Mesenchymal stem cell (in vitro differentiated cells and primary cell): ENCODE measurements at regions not wholly inside any gene's neighbourhood (a gene's known extent, or its start where the extent isn't known, plus 50 kb on each side); places are given as distances from the start of the nearest gene placed in this dataset.
A peak's percentile ranks its signal among the peaks of the same experiment; 100 is the strongest.

Source experiments
- DNase-seq: peaks from one replicate; pipeline ENCODE4 v3.0.0-alpha.2; 2013
- H2AFZ ChIP-seq: one replicate; pipeline ENCODE4 v1.6.1; 2013; ENCODE audit warnings: low read depth, mild to moderate bottlenecking, control low read depth, inconsistent platforms, low read length, moderate library complexity
- H2AK5ac ChIP-seq: 2 replicates; pipeline ENCODE4 v1.6.1; 2013; ENCODE audit warnings: low read length, moderate library complexity, mild to moderate bottlenecking, inconsistent platforms; ENCODE audit not compliant: severe bottlenecking
- H2BK120ac ChIP-seq: one replicate; pipeline ENCODE4 v1.6.1; 2013; ENCODE audit warnings: low read depth, mild to moderate bottlenecking, inconsistent platforms, low read length, moderate library complexity
- H2BK12ac ChIP-seq, 2 experiments: one replicate each; pipeline ENCODE4 v1.6.1; 2013; ENCODE audit warnings: inconsistent platforms in 2 of 2, low read length in 2 of 2, mild to moderate bottlenecking in 2 of 2, moderate library complexity in 2 of 2, control low read depth in 1 of 2
- H2BK15ac ChIP-seq: one replicate; pipeline ENCODE4 v1.6.1; 2013; ENCODE audit warnings: mild to moderate bottlenecking, low read depth, inconsistent platforms; ENCODE audit not compliant: poor library complexity, severe bottlenecking
- H2BK5ac ChIP-seq: 2 replicates; pipeline ENCODE4 v1.6.1; 2013; ENCODE audit warnings: low read depth, mild to moderate bottlenecking, low read length, control low read depth, inconsistent platforms; ENCODE audit not compliant: poor library complexity, severe bottlenecking
- H3K14ac ChIP-seq, 2 experiments: one replicate each; pipeline ENCODE4 v1.6.1; 2013; ENCODE audit warnings: inconsistent platforms in 2 of 2, low read length in 2 of 2, control low read depth in 1 of 2, mild to moderate bottlenecking in 1 of 2, moderate library complexity in 1 of 2
- H3K18ac ChIP-seq, 2 experiments: one replicate each; pipeline ENCODE4 v1.6.1; 2013; ENCODE audit warnings: inconsistent platforms in 2 of 2, low read length in 2 of 2, control low read depth in 1 of 2, low read depth in 1 of 2, mild to moderate bottlenecking in 1 of 2
- H3K23ac ChIP-seq, 2 experiments: one replicate each; pipeline ENCODE4 v1.6.1; 2013; ENCODE audit warnings: inconsistent platforms in 2 of 2, low read length in 2 of 2, mild to moderate bottlenecking in 2 of 2, moderate library complexity in 2 of 2, control low read depth in 1 of 2
- H3K27ac ChIP-seq: 2 replicates; pipeline ENCODE4 v1.5.1; 2013; ENCODE audit warnings: mild to moderate bottlenecking, moderate library complexity, low read length, control low read depth, inconsistent platforms; ENCODE audit not compliant: poor library complexity, severe bottlenecking
- H3K27me3 ChIP-seq, 2 experiments: 2 replicates each; pipeline versions ENCODE4 v1.6.1 to v1.7.0; 2013; ENCODE audit warnings: low read length in 2 of 2, mild to moderate bottlenecking in 2 of 2, moderate library complexity in 2 of 2, control low read depth in 1 of 2, inconsistent platforms in 1 of 2; ENCODE audit not compliant: control insufficient read depth in 1 of 2, insufficient read depth in 1 of 2
- H3K36me3 ChIP-seq, 2 experiments: 2 replicates each; pipeline versions ENCODE4 v1.6.1 to v1.7.0; 2013; ENCODE audit warnings: low read length in 2 of 2, control low read depth in 1 of 2, inconsistent platforms in 1 of 2, low read depth in 1 of 2, mild to moderate bottlenecking in 1 of 2; ENCODE audit not compliant: insufficient read depth in 2 of 2, control insufficient read depth in 1 of 2
- H3K4ac ChIP-seq, 2 experiments: one replicate each; pipeline ENCODE4 v1.6.1; 2013; ENCODE audit warnings: inconsistent platforms in 2 of 2, low read length in 2 of 2, mild to moderate bottlenecking in 2 of 2, moderate library complexity in 2 of 2, control low read depth in 1 of 2, low read depth in 1 of 2
- H3K4me1 ChIP-seq: 2 replicates; pipeline ENCODE4 v1.6.1; 2013; ENCODE audit warnings: low read depth, low read length, control low read depth; ENCODE audit not compliant: control insufficient read depth, insufficient read depth
- H3K4me2 ChIP-seq: 2 replicates; pipeline ENCODE4 v1.6.1; 2013; ENCODE audit warnings: low read length, mild to moderate bottlenecking, inconsistent platforms; ENCODE audit not compliant: poor library complexity, severe bottlenecking
- H3K4me3 ChIP-seq, 2 experiments: 2 replicates each; pipeline versions ENCODE4 v1.5.1 to v1.7.0; 2013; ENCODE audit warnings: low read length in 2 of 2, mild to moderate bottlenecking in 2 of 2, control low read depth in 1 of 2, low read depth in 1 of 2; ENCODE audit not compliant: insufficient read depth in 1 of 2
- H3K79me1 ChIP-seq: replicated peaks from 2 replicates; pipeline ENCODE4 v1.6.1; 2013; ENCODE audit warnings: mild to moderate bottlenecking, control low read depth, low read length, inconsistent platforms; ENCODE audit not compliant: poor library complexity, severe bottlenecking
- H3K9ac ChIP-seq: 2 replicates; pipeline ENCODE4 v1.7.0; 2013; ENCODE audit warnings: mild to moderate bottlenecking, low read length, moderate library complexity
- H3K9me3 ChIP-seq: 2 replicates; pipeline ENCODE4 v1.7.0; 2013; ENCODE audit warnings: mild to moderate bottlenecking, low read length; ENCODE audit not compliant: control insufficient read depth
- H4K8ac ChIP-seq: one replicate; pipeline ENCODE4 v1.6.1; 2013; ENCODE audit warnings: inconsistent platforms, mild to moderate bottlenecking, low read length, moderate library complexity
- H4K91ac ChIP-seq: one replicate; pipeline ENCODE4 v1.6.1; 2013; ENCODE audit warnings: mild to moderate bottlenecking, low read length, inconsistent platforms
- WGBS: methylation state at CpG from one replicate; pipeline ENCODE4 v1.1.7; 2013; ENCODE audit warnings: mixed read lengths; 5-methylcytosine and 5-hydroxymethylcytosine counted together

DNA sequence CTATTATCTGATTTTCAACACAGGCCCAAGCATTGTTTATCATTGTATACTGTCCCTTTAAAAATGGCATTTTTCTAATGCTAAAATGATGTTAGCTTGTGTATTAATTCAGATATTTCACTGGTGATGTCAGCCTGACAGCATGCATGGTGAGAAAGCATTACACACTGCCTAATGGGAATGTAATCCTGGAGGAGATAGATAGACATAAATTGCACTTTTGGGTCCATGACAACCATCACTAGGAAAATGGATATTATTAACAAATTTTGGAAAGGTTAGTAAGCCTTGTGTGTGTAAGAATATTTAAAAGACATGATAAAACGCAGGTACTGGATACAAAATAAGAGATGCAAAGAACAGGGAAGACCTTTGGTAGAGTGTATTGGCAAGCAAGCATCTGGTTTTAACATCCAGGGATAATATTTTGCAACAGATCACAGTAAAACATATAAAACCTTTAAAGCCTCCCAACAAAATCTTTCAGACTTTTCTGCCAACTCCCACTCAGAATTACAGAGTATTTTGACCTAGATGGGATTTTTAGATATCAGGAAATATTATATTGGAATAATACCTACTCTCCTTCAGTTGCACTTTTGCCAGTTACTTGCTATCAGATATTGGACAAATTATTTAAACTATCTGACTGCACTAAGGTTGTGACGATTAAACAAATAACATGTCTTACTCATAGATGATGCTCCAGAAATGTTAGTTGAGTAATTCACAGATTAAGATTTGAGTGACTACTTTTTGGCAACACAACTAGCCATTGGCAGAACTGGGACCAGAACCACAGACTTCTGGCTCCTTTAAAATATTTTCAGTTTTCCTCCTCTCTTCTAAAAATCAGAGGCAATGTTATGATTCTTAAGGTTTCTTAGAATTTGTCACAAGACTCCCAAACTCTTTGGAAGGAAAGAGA is 291.6 kb upstream of the SEMA3C start:
- Histone ChIP-seq H3K4me1 (peaks cover 2% of the 10 kb centered on the region), H2BK15ac (no peak overlapping the region), H4K91ac (no peak overlapping the region), H3K36me3 (no peaks in the 10 kb centered on the region), H3K27me3 (no peaks in the 10 kb centered on the region), H2BK5ac (no peak overlapping the region), H3K9ac (peak overlapping the region; percentile 77), H2AK5ac (no peak overlapping the region), H3K9me3 (no peaks in the 10 kb centered on the region), H3K79me1 (no peaks in the 10 kb centered on the region), H3K14ac (no peak overlapping the region), H4K8ac (no peak overlapping the region), H3K4me3 (peak overlapping the region in 1 of 2 experiments; percentile 44), H2AFZ (no peak overlapping the region), H3K4me2 (no peak overlapping the region), H2BK12ac (no peak overlapping the region), H3K27ac (no peak overlapping the region), H3K4ac (no peak overlapping the region), H3K18ac (no peak overlapping the region), H2BK120ac (no peak overlapping the region), H3K23ac (no peak overlapping the region)
- 100% methylated on average over 1 of the region's 2 CpGs for WGBS
- DNase-seq, result peak; percentile 35

GRCh38 chr7:81209059-81209458 is 290.2 kb upstream of the SEMA3C start:
- Histone ChIP-seq H2BK12ac (peak overlapping the region; percentile 29 to 41), H3K4me3 (no peak overlapping the region), H2AFZ (no peak overlapping the region), H3K27me3 (no peaks in the 10 kb centered on the region), H3K18ac (no peak overlapping the region), H3K36me3 (no peaks in the 10 kb centered on the region), H3K9me3 (no peaks in the 10 kb centered on the region), H2BK15ac (no peak overlapping the region), H2BK120ac (no peak overlapping the region), H3K9ac (no peak overlapping the region), H3K4me2 (no peak overlapping the region), H4K8ac (no peak overlapping the region), H2AK5ac (no peak overlapping the region), H3K23ac (no peak overlapping the region), H3K4ac (no peak overlapping the region), H2BK5ac (no peak overlapping the region), H4K91ac (no peak overlapping the region), H3K79me1 (no peaks in the 10 kb centered on the region), H3K14ac (no peak overlapping the region), H3K4me1 (peaks cover 2% of the 10 kb centered on the region), H3K27ac (no peak overlapping the region)
- WGBS, result 93% methylated on average over 2 of the region's 2 CpGs
- no peak for DNase-seq

GRCh38 chr7:81207801-81208200 is 288.9 kb upstream of the SEMA3C start:
- Histone ChIP-seq H3K4ac (no peak overlapping the region), H3K14ac (no peak overlapping the region), H2BK12ac (no peak overlapping the region), H3K27ac (no peak overlapping the region), H4K91ac (no peak overlapping the region), H3K79me1 (no peaks in the 10 kb centered on the region), H3K9ac (peak overlapping the region; percentile 68), H3K36me3 (no peaks in the 10 kb centered on the region), H2BK5ac (no peak overlapping the region), H2BK120ac (no peak overlapping the region), H3K4me1 (peaks cover 2% of the 10 kb centered on the region), H3K27me3 (no peaks in the 10 kb centered on the region), H2BK15ac (no peak overlapping the region), H3K9me3 (no peaks in the 10 kb centered on the region), H2AK5ac (no peak overlapping the region), H2AFZ (no peak overlapping the region), H4K8ac (no peak overlapping the region), H3K23ac (no peak overlapping the region), H3K18ac (no peak overlapping the region), H3K4me3 (no peak overlapping the region), H3K4me2 (no peak overlapping the region)
- DNase-seq, result no peak
- 96% methylated on average over 4 of the region's 5 CpGs for WGBS

DNA sequence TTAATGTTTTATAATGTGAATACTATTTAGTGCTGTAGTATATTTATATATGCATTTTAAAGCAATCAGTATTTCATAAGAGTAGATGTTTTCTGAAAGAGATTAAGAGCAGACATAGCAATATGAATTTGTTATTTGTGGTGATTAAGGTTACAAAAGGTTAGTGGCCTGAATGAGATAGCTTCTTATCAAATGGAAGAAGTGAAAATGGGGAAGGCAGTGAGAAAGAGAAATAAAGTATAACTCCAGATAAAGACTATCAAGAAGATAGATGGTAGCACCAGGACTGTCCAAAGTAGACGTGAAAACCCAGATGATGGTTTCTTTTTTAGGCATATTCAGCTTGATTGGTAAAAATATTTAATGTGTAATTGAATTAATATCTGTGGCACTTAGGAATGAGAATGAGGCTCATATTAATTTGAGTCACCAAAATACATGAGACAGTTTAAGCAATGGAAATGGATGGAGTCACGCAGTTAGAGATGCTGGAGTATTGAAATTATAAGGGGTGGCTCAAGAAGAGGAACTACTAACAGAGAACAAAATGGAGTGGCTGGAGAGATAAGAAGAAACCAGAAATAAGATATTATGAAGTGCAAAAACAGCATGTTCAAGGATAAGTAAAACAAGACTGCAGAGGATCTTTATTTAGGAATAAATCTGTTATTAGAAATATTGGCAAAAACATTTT is 288.0 kb upstream of the SEMA3C start:
- H2BK12ac ChIP-seq, result no peak overlapping the region
- no peaks in the 10 kb centered on the region for H3K27me3 ChIP-seq
- H2BK15ac ChIP-seq, result no peak overlapping the region
- H2BK5ac ChIP-seq, result no peak overlapping the region
- no peaks in the 10 kb centered on the region for H3K36me3 ChIP-seq
- H3K4me2 ChIP-seq, result no peak overlapping the region
- no peak overlapping the region for H4K8ac ChIP-seq
- H3K4me3 ChIP-seq, result no peak overlapping the region
- H3K18ac ChIP-seq, result no peak overlapping the region
- no peak overlapping the region for H3K23ac ChIP-seq
- no peak overlapping the region for H4K91ac ChIP-seq
- H3K14ac ChIP-seq, result no peak overlapping the region
- peaks cover 1% of the 10 kb centered on the region for H3K4me1 ChIP-seq
- H3K9ac ChIP-seq, result peak overlapping the region; percentile 68
- H3K9me3 ChIP-seq, result no peaks in the 10 kb centered on the region
- no peak for DNase-seq
- H3K79me1 ChIP-seq, result no peaks in the 10 kb centered on the region
- H2BK120ac ChIP-seq, result no peak overlapping the region
- no peak overlapping the region for H2AK5ac ChIP-seq
- no peak overlapping the region for H2AFZ ChIP-seq
- no peak overlapping the region for H3K27ac ChIP-seq
- no peak overlapping the region for H3K4ac ChIP-seq
- WGBS, result 95% methylated on average over 2 of the region's 2 CpGs
